ENCODE measurements at regions not wholly inside any gene's neighbourhood (a gene's known extent, or its start where the extent isn't known, plus 50 kb on each side); places are given as distances from the start of the nearest gene placed in this dataset.

DNA sequence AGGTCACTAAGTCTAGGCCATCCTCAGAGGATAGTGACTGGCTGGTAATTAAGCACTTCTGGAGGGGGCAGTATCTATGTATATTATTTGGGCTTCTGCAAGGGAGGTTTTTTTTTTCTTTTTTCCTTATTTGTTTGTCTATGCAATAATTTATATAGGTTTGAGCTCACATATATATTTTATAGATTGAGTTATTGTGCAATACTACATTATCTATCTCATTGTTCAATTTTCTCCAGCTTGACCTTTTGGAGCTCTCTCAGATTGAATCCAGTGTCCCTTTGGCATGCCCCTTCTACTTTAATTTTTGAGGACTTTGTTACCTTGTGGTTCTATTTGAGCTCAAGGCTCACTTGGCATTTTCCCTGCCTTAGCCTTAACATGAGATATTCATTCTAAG is 852.1 kb downstream of the KCNT2 start:
- ATAC-seq (no peak), DNase-seq (no peak)
- Histone ChIP-seq H3K4me1 (ENCODE audit: control insufficient read depth, insufficient read depth, low read length) (no peaks in the 10 kb centered on the region), H3K27ac (ENCODE audit: low read length) (no peak overlapping the region), H3K4me3 (ENCODE audit: low read length) (no peak overlapping the region), H3K27me3 (ENCODE audit: control insufficient read depth, insufficient read depth, low read length) (no peaks in the 10 kb centered on the region), H3K9me3 (ENCODE audit: control insufficient read depth, insufficient read depth, low read length) (no peaks in the 10 kb centered on the region), H3K36me3 (ENCODE audit: control insufficient read depth, insufficient read depth, low read length) (no peaks in the 10 kb centered on the region)
- Mint-ChIP-seq H3K4me1 (no peaks in the 10 kb centered on the region), H3K36me3 (no peaks in the 10 kb centered on the region), H3K4me3 (no peak overlapping the region), H3K9me3 (peaks cover 11 to 13% of the 10 kb centered on the region in 2 donors), H3K27ac (no peak overlapping the region), H3K27me3 (ENCODE audit: low read depth in 2 of 2) (no peaks in the 10 kb centered on the region)
- intact Hi-C loops (cut with micrococcal nuclease), result no loop called here
- TF ChIP-seq, protein P1, sequence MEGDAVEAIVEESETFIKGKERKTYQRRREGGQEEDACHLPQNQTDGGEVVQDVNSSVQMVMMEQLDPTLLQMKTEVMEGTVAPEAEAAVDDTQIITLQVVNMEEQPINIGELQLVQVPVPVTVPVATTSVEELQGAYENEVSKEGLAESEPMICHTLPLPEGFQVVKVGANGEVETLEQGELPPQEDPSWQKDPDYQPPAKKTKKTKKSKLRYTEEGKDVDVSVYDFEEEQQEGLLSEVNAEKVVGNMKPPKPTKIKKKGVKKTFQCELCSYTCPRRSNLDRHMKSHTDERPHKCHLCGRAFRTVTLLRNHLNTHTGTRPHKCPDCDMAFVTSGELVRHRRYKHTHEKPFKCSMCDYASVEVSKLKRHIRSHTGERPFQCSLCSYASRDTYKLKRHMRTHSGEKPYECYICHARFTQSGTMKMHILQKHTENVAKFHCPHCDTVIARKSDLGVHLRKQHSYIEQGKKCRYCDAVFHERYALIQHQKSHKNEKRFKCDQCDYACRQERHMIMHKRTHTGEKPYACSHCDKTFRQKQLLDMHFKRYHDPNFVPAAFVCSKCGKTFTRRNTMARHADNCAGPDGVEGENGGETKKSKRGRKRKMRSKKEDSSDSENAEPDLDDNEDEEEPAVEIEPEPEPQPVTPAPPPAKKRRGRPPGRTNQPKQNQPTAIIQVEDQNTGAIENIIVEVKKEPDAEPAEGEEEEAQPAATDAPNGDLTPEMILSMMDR (IDR thresholded peaks at IDR 0.05), result no peak

- H3K27me3 ChIP-seq (ENCODE audit: control insufficient read depth, insufficient read depth, low read length), result no peaks in the 10 kb centered on the region
- ATAC-seq, result no peak
- H3K27ac ChIP-seq (ENCODE audit: low read length), result no peak overlapping the region
- TF ChIP-seq, protein P1 (IDR thresholded peaks at IDR 0.05), result no peak
- no peak overlapping the region for H3K4me3 ChIP-seq (ENCODE audit: low read length)
- Mint-ChIP-seq H3K27ac (no peak overlapping the region), H3K27me3 (ENCODE audit: low read depth in 2 of 2) (no peaks in the 10 kb centered on the region), H3K36me3 (peaks cover 5% of the 10 kb centered on the region), H3K4me3 (no peak overlapping the region), H3K9me3 (peaks cover 11 to 15% of the 10 kb centered on the region in 2 donors), H3K4me1 (no peaks in the 10 kb centered on the region)
- H3K36me3 ChIP-seq (ENCODE audit: control insufficient read depth, insufficient read depth, low read length), result no peaks in the 10 kb centered on the region
- DNase-seq, result no peak
- WGBS (ENCODE audit: insufficient coverage), result no CpG with 5 or more reads among the region's 1 CpG
- H3K4me1 ChIP-seq (ENCODE audit: control insufficient read depth, insufficient read depth, low read length), result no peaks in the 10 kb centered on the region
- no peaks in the 10 kb centered on the region for H3K9me3 ChIP-seq (ENCODE audit: control insufficient read depth, insufficient read depth, low read length)
- intact Hi-C loops (cut with micrococcal nuclease), result no loop called here
These were observed 853.4 kb downstream of the KCNT2 start for GRCh38 chr1:195754874-195755273.

DNA sequence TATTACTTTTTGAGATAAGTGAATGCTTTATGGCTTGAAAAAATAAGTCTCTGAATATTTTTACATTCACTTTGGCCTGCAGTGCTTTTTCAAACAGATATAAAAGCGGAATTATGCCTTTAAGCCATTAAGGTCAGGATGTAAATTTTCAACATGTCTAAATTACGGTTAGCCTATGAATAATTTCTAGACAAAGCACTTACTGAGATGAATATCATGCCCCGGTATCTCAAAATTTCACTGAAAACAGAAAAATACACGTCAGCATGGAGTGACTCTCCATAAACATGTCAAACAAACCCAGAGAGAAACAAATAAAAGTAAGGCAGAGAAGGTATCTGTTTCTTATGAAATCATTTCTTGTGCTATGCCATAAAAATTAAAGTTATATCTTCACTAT is 853.9 kb downstream of the KCNT2 start:
- H3K4me1 ChIP-seq (ENCODE audit: control insufficient read depth, insufficient read depth, low read length), result no peaks in the 10 kb centered on the region
- H3K9me3 Mint-ChIP-seq, result peaks cover 11 to 17% of the 10 kb centered on the region in 2 donors
- no peak overlapping the region for H3K4me3 ChIP-seq (ENCODE audit: low read length)
- no peak overlapping the region for H3K27ac Mint-ChIP-seq
- no peaks in the 10 kb centered on the region for H3K27me3 Mint-ChIP-seq (ENCODE audit: low read depth in 2 of 2)
- DNase-seq, result no peak
- intact Hi-C loops (cut with micrococcal nuclease), result no loop called here
- H3K36me3 Mint-ChIP-seq, result peaks cover 6% of the 10 kb centered on the region
- WGBS (ENCODE audit: insufficient coverage), result 100% methylated on average over 2 of the region's 4 CpGs
- no peaks in the 10 kb centered on the region for H3K36me3 ChIP-seq (ENCODE audit: control insufficient read depth, insufficient read depth, low read length)
- H3K4me1 Mint-ChIP-seq, result no peaks in the 10 kb centered on the region
- no peak overlapping the region for H3K4me3 Mint-ChIP-seq
- no peak overlapping the region for H3K27ac ChIP-seq (ENCODE audit: low read length)
- no peaks in the 10 kb centered on the region for H3K9me3 ChIP-seq (ENCODE audit: control insufficient read depth, insufficient read depth, low read length)
- ATAC-seq, result no peak
- no peaks in the 10 kb centered on the region for H3K27me3 ChIP-seq (ENCODE audit: control insufficient read depth, insufficient read depth, low read length)
- TF ChIP-seq, protein P1 (IDR thresholded peaks at IDR 0.05), result no peak

DNA sequence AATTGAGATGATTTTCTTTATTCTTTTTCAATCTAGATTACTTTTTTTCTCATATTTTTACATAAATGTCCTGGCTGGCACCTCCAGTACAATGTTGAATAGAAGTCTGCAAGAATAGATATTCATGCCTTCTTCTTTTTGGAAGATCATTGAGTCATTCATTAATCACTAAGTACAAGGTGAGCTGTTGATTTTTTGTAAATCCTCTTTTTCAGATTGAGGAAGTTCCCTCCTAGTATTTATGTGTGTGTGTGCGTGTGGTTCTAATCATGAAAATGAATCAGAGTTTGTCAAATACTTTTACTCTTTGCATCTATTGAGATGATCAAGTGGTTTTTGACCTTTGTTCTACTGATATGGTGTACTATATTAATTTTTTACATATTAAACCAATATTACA is 859.3 kb downstream of the KCNT2 start:
- H3K36me3 ChIP-seq (ENCODE audit: control insufficient read depth, insufficient read depth, low read length), result no peaks in the 10 kb centered on the region
- no peak overlapping the region for H3K27ac ChIP-seq (ENCODE audit: low read length)
- TF ChIP-seq, protein P1 (IDR thresholded peaks at IDR 0.05), result no peak
- no peak overlapping the region for H3K27ac Mint-ChIP-seq
- H3K27me3 Mint-ChIP-seq (ENCODE audit: low read depth in 2 of 2), result no peaks in the 10 kb centered on the region
- ATAC-seq (no peak), DNase-seq (no peak)
- H3K27me3 ChIP-seq (ENCODE audit: control insufficient read depth, insufficient read depth, low read length), result no peaks in the 10 kb centered on the region
- intact Hi-C loops (cut with micrococcal nuclease), result no loop called here
- H3K9me3 ChIP-seq (ENCODE audit: control insufficient read depth, insufficient read depth, low read length), result no peaks in the 10 kb centered on the region
- no peaks in the 10 kb centered on the region for H3K4me1 Mint-ChIP-seq
- no peaks in the 10 kb centered on the region for H3K4me1 ChIP-seq (ENCODE audit: control insufficient read depth, insufficient read depth, low read length)
- H3K9me3 Mint-ChIP-seq, result peaks cover 6% of the 10 kb centered on the region in 2 donors
- WGBS (ENCODE audit: insufficient coverage), result 100% methylated on average over 1 of the region's 1 CpG
- no peak overlapping the region for H3K4me3 Mint-ChIP-seq
- H3K36me3 Mint-ChIP-seq, result peaks cover 6% of the 10 kb centered on the region
- H3K4me3 ChIP-seq (ENCODE audit: low read length), result no peak overlapping the region

Measured in natural killer cell (primary cell).